T-helper 17 cell (primary cell): ENCODE measurements at regions not wholly inside any gene's neighbourhood (a gene's known extent, or its start where the extent isn't known, plus 50 kb on each side); places are given as distances from the start of the nearest gene placed in this dataset.

Source experiments
- ATAC-seq: fragments of 150-1000 bp; cut with Tn5 transposase; 2 replicates; pipeline ENCODE4 v1.10.0; 2021; ENCODE audit warnings: mild to moderate bottlenecking, moderate library complexity
- DNase-seq, 3 donors: peaks; one replicate each; pipeline versions ENCODE4 v3.0.0 to v3.0.0-alpha.2; 2020 to 2021
- H3K9me3 ChIP-seq: one replicate; pipeline ENCODE4 v1.7.0; 2013; ENCODE audit warnings: low read length, mild to moderate bottlenecking; ENCODE audit not compliant: control insufficient read depth, poor library complexity, severe bottlenecking
- H3K27ac Mint-ChIP-seq: one replicate; pipeline ENCODE4 v1.8.0; 2022; ENCODE audit warnings: mild to moderate bottlenecking, moderate library complexity, mixed read lengths
- H3K27me3 Mint-ChIP-seq: one replicate; pipeline ENCODE4 v1.8.0; 2022; ENCODE audit warnings: mixed read lengths
- H3K36me3 Mint-ChIP-seq: one replicate; pipeline ENCODE4 v1.8.0; 2022; ENCODE audit warnings: low read depth, mixed read lengths
- H3K4me1 Mint-ChIP-seq: one replicate; pipeline ENCODE4 v1.8.0; 2022; ENCODE audit warnings: mild to moderate bottlenecking, mixed read lengths
- H3K4me3 Mint-ChIP-seq: one replicate; pipeline ENCODE4 v1.8.0; 2022; ENCODE audit warnings: mild to moderate bottlenecking, moderate library complexity, mixed read lengths

GRCh38 chr12:13724136-13724535 lies 257.3 kb downstream of the GRIN2B start:
- H3K27me3 Mint-ChIP-seq: peaks cover 10% of the 10 kb centered on the region
- no peaks in the 10 kb centered on the region for H3K36me3 Mint-ChIP-seq
- no peak overlapping the region for H3K4me3 Mint-ChIP-seq
- ATAC-seq (no peak), DNase-seq (no peak)
- no peaks in the 10 kb centered on the region for H3K4me1 Mint-ChIP-seq
- no peak overlapping the region for H3K27ac Mint-ChIP-seq
- H3K9me3 ChIP-seq: no peaks in the 10 kb centered on the region

GRCh38 chr12:13719986-13720385 lies 261.4 kb downstream of the GRIN2B start:
- no peaks in the 10 kb centered on the region for H3K4me1 Mint-ChIP-seq
- H3K9me3 ChIP-seq: no peaks in the 10 kb centered on the region
- no peak overlapping the region for H3K4me3 Mint-ChIP-seq
- no peaks in the 10 kb centered on the region for H3K27me3 Mint-ChIP-seq
- no peak for ATAC-seq
- H3K36me3 Mint-ChIP-seq: no peaks in the 10 kb centered on the region
- H3K27ac Mint-ChIP-seq: no peak overlapping the region
- DNase-seq: no peak

- H3K4me3 Mint-ChIP-seq: no peak overlapping the region
- no peaks in the 10 kb centered on the region for H3K9me3 ChIP-seq
- H3K27ac Mint-ChIP-seq: no peak overlapping the region
- no peaks in the 10 kb centered on the region for H3K27me3 Mint-ChIP-seq
- H3K4me1 Mint-ChIP-seq: no peaks in the 10 kb centered on the region
- H3K36me3 Mint-ChIP-seq: no peaks in the 10 kb centered on the region
- ATAC-seq (no peak), DNase-seq (no peak)
Measured at GRCh38 chr12:13718271-13718670, 263.1 kb downstream of the GRIN2B start.

GRCh38 chr12:13716119-13716518 lies 265.3 kb downstream of the GRIN2B start:
- Mint-ChIP-seq H3K4me3 (no peak overlapping the region), H3K27ac (no peak overlapping the region), H3K4me1 (no peaks in the 10 kb centered on the region), H3K27me3 (no peaks in the 10 kb centered on the region), H3K36me3 (no peaks in the 10 kb centered on the region)
- ATAC-seq (no peak), DNase-seq (no peak)
- H3K9me3 ChIP-seq: no peaks in the 10 kb centered on the region

DNA sequence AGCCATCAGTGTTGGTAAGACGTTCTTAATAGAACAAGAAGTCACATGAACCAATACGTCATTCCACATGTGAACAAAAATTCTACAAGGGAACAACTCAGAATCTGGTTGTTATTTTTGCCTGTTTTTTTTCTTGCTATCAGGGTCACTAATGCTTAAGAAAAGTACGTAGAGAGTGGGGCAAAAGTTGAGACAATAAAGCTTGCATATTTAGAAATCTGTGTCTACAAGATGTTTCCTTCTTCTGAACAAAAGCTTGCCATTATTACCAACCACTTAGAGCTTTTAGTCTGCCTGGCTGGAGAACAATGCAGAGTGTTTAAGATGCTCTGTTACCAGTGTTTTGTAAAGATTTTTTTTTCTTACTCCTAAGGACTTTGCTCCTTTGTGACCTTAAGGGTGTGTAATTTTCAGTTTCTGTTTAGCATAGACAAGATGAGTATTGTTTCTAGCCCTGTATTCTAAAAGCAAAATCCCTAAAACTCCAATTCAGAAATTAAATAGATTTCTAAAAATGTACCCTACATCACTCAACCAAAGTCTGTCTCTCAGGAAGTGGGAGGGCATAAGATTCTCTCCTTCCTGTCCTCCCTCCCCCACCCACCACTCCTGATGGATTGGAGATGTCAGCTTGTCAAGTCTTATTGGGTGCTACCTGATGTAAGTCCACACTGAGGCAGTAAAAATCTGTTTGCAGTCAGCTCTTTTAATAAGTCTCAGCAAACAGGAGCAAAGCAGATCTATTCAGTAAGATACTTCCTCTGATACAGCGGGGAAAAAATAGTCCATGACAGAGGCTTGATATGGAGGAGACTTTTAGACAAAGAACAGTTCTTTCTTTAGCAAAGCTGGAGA lies 267.6 kb downstream of the GRIN2B start:
- ATAC-seq: no peak
- H3K27me3 Mint-ChIP-seq: no peaks in the 10 kb centered on the region

DNA sequence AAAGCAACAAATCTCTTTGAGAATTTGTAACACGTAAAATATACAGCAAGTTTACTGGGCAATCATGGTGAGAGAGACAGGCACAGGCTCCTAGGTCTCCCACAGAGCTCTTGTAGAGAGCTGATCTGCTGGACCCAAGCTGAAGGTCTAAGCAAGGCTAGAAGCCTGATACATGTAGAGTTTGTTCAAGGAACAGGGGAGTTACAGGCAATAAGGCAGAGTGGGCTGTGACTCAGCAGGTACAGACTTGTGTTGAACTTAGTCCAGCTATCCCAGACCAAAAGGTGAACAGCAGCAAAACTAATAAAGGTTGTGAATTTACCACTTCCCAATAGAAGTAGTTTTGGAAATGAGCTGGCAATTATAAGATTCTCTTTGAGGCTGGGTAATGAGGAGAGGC lies 273.6 kb downstream of the GRIN2B start:
- Mint-ChIP-seq H3K27ac (no peak overlapping the region), H3K36me3 (no peaks in the 10 kb centered on the region), H3K4me3 (no peak overlapping the region), H3K4me1 (no peaks in the 10 kb centered on the region), H3K27me3 (peaks cover 16% of the 10 kb centered on the region)
- DNase-seq (no peak), ATAC-seq (no peak)
- no peaks in the 10 kb centered on the region for H3K9me3 ChIP-seq

More for the DNA sequence above, 267.6 kb downstream of the GRIN2B start:
- Mint-ChIP-seq H3K36me3 (no peaks in the 10 kb centered on the region), H3K27ac (no peak overlapping the region), H3K4me1 (no peaks in the 10 kb centered on the region), H3K4me3 (no peak overlapping the region)
- H3K9me3 ChIP-seq: no peaks in the 10 kb centered on the region
- DNase-seq: no peak

DNA sequence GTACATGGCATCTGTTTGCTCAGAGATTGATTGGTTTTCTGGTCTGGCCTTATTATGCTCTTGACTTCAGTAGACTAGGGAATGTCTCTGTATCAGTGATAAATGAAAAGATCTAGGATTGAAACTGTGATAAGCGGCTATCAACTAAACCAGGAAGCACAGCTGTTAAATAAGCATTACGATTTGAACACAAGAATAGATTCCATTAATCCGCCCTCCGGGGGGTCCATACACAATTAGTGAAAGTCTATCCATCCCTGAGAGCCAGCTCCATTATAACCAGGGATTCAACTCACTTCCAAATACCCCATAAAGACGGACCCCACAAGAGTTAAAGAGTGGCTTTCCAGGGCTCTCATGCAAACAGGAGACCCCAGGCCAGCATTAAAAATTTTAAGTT lies 279.0 kb downstream of the GRIN2B start:
- Mint-ChIP-seq H3K27ac (no peak overlapping the region), H3K27me3 (peaks cover 30% of the 10 kb centered on the region), H3K36me3 (no peaks in the 10 kb centered on the region), H3K4me1 (no peaks in the 10 kb centered on the region), H3K4me3 (no peak overlapping the region)
- no peaks in the 10 kb centered on the region for H3K9me3 ChIP-seq
- DNase-seq (no peak), ATAC-seq (no peak)

GRCh38 chr12:13701502-13701901 lies 279.9 kb downstream of the GRIN2B start:
- Mint-ChIP-seq H3K27me3 (peaks cover 21% of the 10 kb centered on the region), H3K36me3 (no peaks in the 10 kb centered on the region), H3K4me3 (no peak overlapping the region), H3K4me1 (no peaks in the 10 kb centered on the region), H3K27ac (no peak overlapping the region)
- no peaks in the 10 kb centered on the region for H3K9me3 ChIP-seq
- no peak for ATAC-seq
- no peak for DNase-seq

DNA sequence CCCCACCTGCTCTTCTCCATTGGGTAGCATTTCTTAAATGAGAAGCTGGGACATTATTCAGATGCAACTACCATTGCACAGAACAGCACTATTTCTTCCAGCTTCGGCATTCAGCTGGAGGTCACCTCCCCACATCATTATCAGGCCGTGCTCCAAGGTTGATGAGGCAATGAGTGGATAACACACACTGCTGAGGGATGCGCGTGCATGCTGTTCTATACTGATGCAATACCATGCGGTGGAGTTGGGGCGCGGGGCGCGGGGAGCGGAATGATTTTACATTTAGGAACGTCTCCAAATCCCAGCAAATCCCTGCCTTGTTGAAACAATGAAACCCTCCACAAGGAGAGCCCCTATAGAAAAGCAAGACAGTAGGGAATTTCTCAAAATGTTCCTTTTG lies 283.4 kb downstream of the GRIN2B start:
- no peak for DNase-seq
- Mint-ChIP-seq H3K36me3 (no peaks in the 10 kb centered on the region), H3K4me1 (no peaks in the 10 kb centered on the region)

GRCh38 chr12:13695781-13696180 lies 285.6 kb downstream of the GRIN2B start:
- no peaks in the 10 kb centered on the region for H3K4me1 Mint-ChIP-seq
- ATAC-seq (no peak), DNase-seq (no peak)
- no peak overlapping the region for H3K27ac Mint-ChIP-seq
- H3K9me3 ChIP-seq: no peaks in the 10 kb centered on the region
- H3K27me3 Mint-ChIP-seq: peaks cover 9% of the 10 kb centered on the region
- no peaks in the 10 kb centered on the region for H3K36me3 Mint-ChIP-seq
- H3K4me3 Mint-ChIP-seq: no peak overlapping the region

More for the DNA sequence above, 283.4 kb downstream of the GRIN2B start:
- Mint-ChIP-seq H3K4me3 (no peak overlapping the region), H3K27ac (no peak overlapping the region), H3K27me3 (peaks cover 16% of the 10 kb centered on the region)
- ATAC-seq: no peak
- H3K9me3 ChIP-seq: no peaks in the 10 kb centered on the region

DNA sequence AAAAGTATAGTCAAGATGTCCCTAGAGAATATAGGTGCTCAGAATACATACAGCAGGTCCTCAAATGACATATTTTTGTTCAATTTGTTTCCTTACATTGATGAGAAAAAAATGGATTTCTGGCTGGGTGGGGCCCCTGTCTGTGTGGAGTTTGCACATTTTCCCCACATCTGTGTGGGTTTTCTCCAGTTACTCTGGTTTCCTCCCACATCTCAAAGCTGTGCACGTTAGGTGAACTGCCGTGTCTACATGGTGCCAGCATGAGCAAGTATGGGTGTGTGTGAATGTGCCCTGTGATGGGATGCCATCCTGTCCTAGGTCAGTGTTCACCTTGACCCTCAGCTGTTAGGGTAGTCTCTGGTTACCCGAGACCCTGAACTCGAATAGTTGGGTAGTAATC lies 289.1 kb downstream of the GRIN2B start:
- H3K27ac Mint-ChIP-seq: no peak overlapping the region
- no peaks in the 10 kb centered on the region for H3K4me1 Mint-ChIP-seq
- H3K4me3 Mint-ChIP-seq: no peak overlapping the region
- DNase-seq (no peak), ATAC-seq (no peak)
- no peaks in the 10 kb centered on the region for H3K27me3 Mint-ChIP-seq
- H3K36me3 Mint-ChIP-seq: no peaks in the 10 kb centered on the region
- H3K9me3 ChIP-seq: no peaks in the 10 kb centered on the region

DNA sequence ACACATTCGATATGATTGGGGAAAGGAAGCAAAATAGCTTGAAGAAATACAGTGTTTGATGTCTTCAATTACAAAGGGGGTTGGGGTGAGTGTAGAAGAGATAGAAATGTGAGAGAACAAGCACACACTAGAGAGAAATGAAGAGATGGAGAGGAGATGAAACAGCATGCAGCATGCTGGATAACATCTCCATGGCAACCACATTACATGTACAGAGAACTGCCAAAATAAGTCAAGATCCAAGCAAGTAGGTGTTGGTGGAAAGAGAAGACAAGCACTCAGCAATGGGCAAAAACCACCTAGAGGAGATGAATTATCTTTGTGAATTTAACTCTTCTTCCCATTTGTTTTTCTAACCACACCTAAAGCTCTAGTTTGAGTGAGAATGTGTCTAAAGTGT lies 289.8 kb downstream of the GRIN2B start:
- H3K27ac Mint-ChIP-seq: no peak overlapping the region
- H3K4me3 Mint-ChIP-seq: no peak overlapping the region
- H3K36me3 Mint-ChIP-seq: no peaks in the 10 kb centered on the region
- no peak for DNase-seq
- H3K9me3 ChIP-seq: no peaks in the 10 kb centered on the region
- no peaks in the 10 kb centered on the region for H3K4me1 Mint-ChIP-seq
- H3K27me3 Mint-ChIP-seq: no peaks in the 10 kb centered on the region
- no peak for ATAC-seq

- H3K27me3 Mint-ChIP-seq: no peaks in the 10 kb centered on the region
- no peak for DNase-seq
Measured at GRCh38 chr12:13687633-13688032, 293.8 kb downstream of the GRIN2B start.

GRCh38 chr12:13686260-13686659 lies 295.1 kb downstream of the GRIN2B start:
- H3K36me3 Mint-ChIP-seq: no peaks in the 10 kb centered on the region
- ATAC-seq (no peak), DNase-seq (no peak)
- no peaks in the 10 kb centered on the region for H3K4me1 Mint-ChIP-seq
- no peak overlapping the region for H3K27ac Mint-ChIP-seq
- H3K27me3 Mint-ChIP-seq: no peaks in the 10 kb centered on the region
- no peak overlapping the region for H3K4me3 Mint-ChIP-seq
- no peaks in the 10 kb centered on the region for H3K9me3 ChIP-seq

More at GRCh38 chr12:13687633-13688032, 293.8 kb downstream of the GRIN2B start:
- H3K9me3 ChIP-seq: no peaks in the 10 kb centered on the region
- H3K27ac Mint-ChIP-seq: no peak overlapping the region
- H3K36me3 Mint-ChIP-seq: no peaks in the 10 kb centered on the region
- no peaks in the 10 kb centered on the region for H3K4me1 Mint-ChIP-seq
- ATAC-seq: no peak
- no peak overlapping the region for H3K4me3 Mint-ChIP-seq
